ENCODE measurements at regions not wholly inside any gene's neighbourhood (a gene's known extent, or its start where the extent isn't known, plus 50 kb on each side); places are given as distances from the start of the nearest gene placed in this dataset.

GRCh38 chr3:20462723-20463122, 276.7 kb upstream of the SGO1 start:
- Mint-ChIP-seq H3K4me3 (no peak overlapping the region), H3K9me3 (peaks cover 50% of the 10 kb centered on the region), H3K27ac (no peak overlapping the region), H3K4me1 (peaks cover 10% of the 10 kb centered on the region), H3K36me3 (peaks cover 33% of the 10 kb centered on the region), H3K27me3 (ENCODE audit: low read depth) (no peaks in the 10 kb centered on the region; the same call in 1 of the 2 replicates)
- ChIA-PET POLR2A (no interaction called here), CTCF (no interaction called here)
- no peak for DNase-seq (ENCODE audit: low spot score)
- no peak for ATAC-seq
- TF ChIP-seq E2F5 (CRISPR knock-in tag; IDR thresholded peaks at IDR 0.05) (no peak), ZNF219 (CRISPR knock-in tag; IDR thresholded peaks at IDR 0.05; ENCODE audit: borderline replicate concordance) (no peak), NR2C2 (CRISPR knock-in tag; IDR thresholded peaks at IDR 0.05) (no peak), ZNF317 (CRISPR knock-in tag; IDR thresholded peaks at IDR 0.05; ENCODE audit: borderline replicate concordance, low read depth) (no peak), MYBL2 (CRISPR knock-in tag; IDR thresholded peaks at IDR 0.05) (no peak), FOXJ3 (CRISPR knock-in tag; IDR thresholded peaks at IDR 0.05; ENCODE audit: borderline replicate concordance) (no peak)

GRCh38 chr3:20462226-20462625, 276.2 kb upstream of the SGO1 start:
- Mint-ChIP-seq H3K27me3 (ENCODE audit: low read depth) (no peaks in the 10 kb centered on the region; the same call in none of the 2 replicates), H3K4me3 (no peak overlapping the region), H3K4me1 (peaks cover 10% of the 10 kb centered on the region), H3K36me3 (peaks cover 35% of the 10 kb centered on the region), H3K27ac (no peak overlapping the region), H3K9me3 (peaks cover 50% of the 10 kb centered on the region)
- no peak for TF ChIP-seq NFE2L1 (CRISPR knock-in tag; IDR thresholded peaks at IDR 0.05)
- no peak for TF ChIP-seq E2F1 (CRISPR knock-in tag; IDR thresholded peaks at IDR 0.05)
- TF ChIP-seq AFF4 (CRISPR knock-in tag; IDR thresholded peaks at IDR 0.05; ENCODE audit: borderline replicate concordance) = no peak
- no peak for TF ChIP-seq FOXK1 (CRISPR knock-in tag; IDR thresholded peaks at IDR 0.05)
- TF ChIP-seq NR1H2 (CRISPR knock-in tag; IDR thresholded peaks at IDR 0.05) = no peak
- no peak for TF ChIP-seq ZNF396 (CRISPR knock-in tag; IDR thresholded peaks at IDR 0.05; ENCODE audit: borderline replicate concordance)
- TF ChIP-seq RELA (CRISPR knock-in tag; IDR thresholded peaks at IDR 0.05; ENCODE audit: borderline replicate concordance) = no peak
- TF ChIP-seq ATF2 (CRISPR knock-in tag; IDR thresholded peaks at IDR 0.05; ENCODE audit: borderline replicate concordance, low read depth) = no peak
- no peak for TF ChIP-seq MXD4 (CRISPR knock-in tag; IDR thresholded peaks at IDR 0.05; ENCODE audit: borderline replicate concordance)
- TF ChIP-seq NFATC4 (CRISPR knock-in tag; IDR thresholded peaks at IDR 0.05) = no peak
- no peak for TF ChIP-seq NR2C2 (CRISPR knock-in tag; IDR thresholded peaks at IDR 0.05)
- no peak for TF ChIP-seq ZNF281 (CRISPR knock-in tag; IDR thresholded peaks at IDR 0.05)
- TF ChIP-seq PRRX2 (CRISPR knock-in tag; IDR thresholded peaks at IDR 0.05) = no peak
- TF ChIP-seq ZNF317 (CRISPR knock-in tag; IDR thresholded peaks at IDR 0.05; ENCODE audit: borderline replicate concordance, low read depth) = no peak
- no peak for TF ChIP-seq OVOL2 (CRISPR knock-in tag; IDR thresholded peaks at IDR 0.05; ENCODE audit: borderline replicate concordance)
- TF ChIP-seq FOXP1 (CRISPR knock-in tag; IDR thresholded peaks at IDR 0.05; ENCODE audit: borderline replicate concordance) = no peak
- TF ChIP-seq ZNF512 (CRISPR knock-in tag; IDR thresholded peaks at IDR 0.05; ENCODE audit: borderline replicate concordance) = no peak
- DNase-seq (ENCODE audit: low spot score) = no peak
- peak; percentile 48; the same call in 1 of the 2 replicates for ATAC-seq
- ChIA-PET CTCF (no interaction called here), POLR2A (no interaction called here)
